ENCODE measurements at regions not wholly inside any gene's neighbourhood (a gene's known extent, or its start where the extent isn't known, plus 50 kb on each side); places are given as distances from the start of the nearest gene placed in this dataset.

- no peak overlapping the region for H3K27ac ChIP-seq (ENCODE audit: low read length)
- H3K4me1 ChIP-seq (ENCODE audit: control insufficient read depth in 1 of 2, extremely low read depth in 1 of 2, insufficient read depth in 2 of 2, low read length in 2 of 2) = no peaks in the 10 kb centered on the region
- H3K4me1 Mint-ChIP-seq = no peaks in the 10 kb centered on the region
- ChIA-PET CTCF (no interaction called here), POLR2A (no interaction called here)
- H3K4me3 Mint-ChIP-seq = no peak overlapping the region
- peaks cover 0 to 3% of the 10 kb centered on the region in 2 donors for H3K27me3 Mint-ChIP-seq
- DNase-seq (no peak), ATAC-seq (replicated peaks in 1 of 4) (no peak)
- no peaks in the 10 kb centered on the region for H3K36me3 Mint-ChIP-seq
- no peak overlapping the region for H3K27ac Mint-ChIP-seq
- H3K9me3 ChIP-seq = no peaks in the 10 kb centered on the region
- H3K36me3 ChIP-seq (ENCODE audit: control insufficient read depth in 2 of 2, extremely low read depth in 1 of 2, insufficient read depth in 1 of 2, low read length in 1 of 2) = no peaks in the 10 kb centered on the region
- no peaks in the 10 kb centered on the region for H3K27me3 ChIP-seq (replicated peaks in 1 of 2; ENCODE audit: control insufficient read depth in 2 of 2, extremely low read depth in 1 of 2, insufficient read depth in 2 of 2, low read length in 1 of 2)
- no peaks in the 10 kb centered on the region for H3K9me3 Mint-ChIP-seq
- no CpG with 5 or more reads among the region's 4 CpGs for WGBS (ENCODE audit: insufficient coverage)
- H3K4me3 ChIP-seq (ENCODE audit: control insufficient read depth in 1 of 2, extremely low read depth in 1 of 2, low read length in 1 of 2) = no peak overlapping the region
Measured at GRCh38 chr6:154590756-154591155, 80.3 kb upstream of the CNKSR3 start.

GRCh38 chr6:154591234-154591633 is 80.7 kb upstream of the CNKSR3 start:
- Mint-ChIP-seq H3K4me3 (no peak overlapping the region), H3K27ac (no peak overlapping the region), H3K4me1 (no peaks in the 10 kb centered on the region), H3K27me3 (peaks cover 0 to 3% of the 10 kb centered on the region in 2 donors), H3K36me3 (no peaks in the 10 kb centered on the region), H3K9me3 (no peaks in the 10 kb centered on the region)
- POLR2A ChIA-PET = no interaction called here
- Histone ChIP-seq H3K27me3 (replicated peaks in 1 of 2; ENCODE audit: control insufficient read depth in 2 of 2, extremely low read depth in 1 of 2, insufficient read depth in 2 of 2, low read length in 1 of 2) (no peaks in the 10 kb centered on the region), H3K4me1 (ENCODE audit: control insufficient read depth in 1 of 2, extremely low read depth in 1 of 2, insufficient read depth in 2 of 2, low read length in 2 of 2) (no peaks in the 10 kb centered on the region), H3K9me3 (no peaks in the 10 kb centered on the region), H3K36me3 (ENCODE audit: control insufficient read depth in 2 of 2, extremely low read depth in 1 of 2, insufficient read depth in 1 of 2, low read length in 1 of 2) (no peaks in the 10 kb centered on the region), H3K4me3 (ENCODE audit: control insufficient read depth in 1 of 2, extremely low read depth in 1 of 2, low read length in 1 of 2) (no peak overlapping the region), H3K27ac (ENCODE audit: low read length) (no peak overlapping the region)
- CTCF ChIA-PET = interaction anchor here in 1 of 2 donors (0.6 kb wide), 1 partner anchor 23 kb away, joined by 7 read pairs; no protein-coding TSS in a partner anchor
- DNase-seq = no peak
- no CpG with 5 or more reads among the region's 1 CpG for WGBS (ENCODE audit: insufficient coverage)
- ATAC-seq (replicated peaks in 1 of 4) = no peak

DNA sequence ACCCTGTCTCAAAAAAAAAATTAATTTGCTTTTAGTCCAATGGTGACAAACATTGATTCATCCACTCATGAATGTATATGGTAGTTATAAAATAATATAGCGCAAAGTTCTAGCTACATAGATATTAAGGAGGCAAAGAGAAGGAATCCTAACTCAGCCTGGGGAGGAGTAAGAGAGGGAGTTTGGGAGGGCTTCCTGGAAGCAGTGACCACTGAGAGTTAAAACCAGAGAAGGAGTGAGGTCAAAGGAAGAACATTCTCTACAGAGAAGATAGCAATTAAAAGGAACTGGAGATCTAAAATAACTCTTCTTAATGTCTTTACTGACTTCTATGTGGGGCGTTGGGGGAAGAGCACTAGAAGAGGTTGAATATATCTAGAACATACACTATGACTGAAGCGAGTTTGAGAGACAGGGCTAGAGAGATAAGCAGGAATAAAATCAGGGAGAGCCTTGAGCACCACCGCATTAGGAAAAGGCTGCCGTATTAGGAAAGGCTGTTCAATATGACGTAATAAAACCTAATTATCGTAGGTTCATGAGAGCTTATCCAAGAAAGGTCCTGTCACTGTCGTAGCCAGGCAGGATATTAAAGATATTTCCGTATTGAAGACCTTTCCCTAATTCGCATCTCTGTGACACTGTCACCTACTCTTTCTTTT is 81.8 kb upstream of the CNKSR3 start:
- H3K27ac ChIP-seq (ENCODE audit: low read length) = no peak overlapping the region
- WGBS (ENCODE audit: insufficient coverage) = 88% methylated on average over 5 of the region's 10 CpGs
- CTCF ChIA-PET = no interaction called here

GRCh38 chr6:154593122-154593521 is 82.6 kb upstream of the CNKSR3 start:
- CTCF ChIA-PET = no interaction called here

More for the DNA sequence above, 81.8 kb upstream of the CNKSR3 start:
- Histone ChIP-seq H3K4me1 (ENCODE audit: control insufficient read depth in 1 of 2, extremely low read depth in 1 of 2, insufficient read depth in 2 of 2, low read length in 2 of 2) (no peaks in the 10 kb centered on the region), H3K9me3 (no peaks in the 10 kb centered on the region), H3K27me3 (replicated peaks in 1 of 2; ENCODE audit: control insufficient read depth in 2 of 2, extremely low read depth in 1 of 2, insufficient read depth in 2 of 2, low read length in 1 of 2) (no peaks in the 10 kb centered on the region), H3K36me3 (ENCODE audit: control insufficient read depth in 2 of 2, extremely low read depth in 1 of 2, insufficient read depth in 1 of 2, low read length in 1 of 2) (no peaks in the 10 kb centered on the region), H3K4me3 (ENCODE audit: control insufficient read depth in 1 of 2, extremely low read depth in 1 of 2, low read length in 1 of 2) (no peak overlapping the region)
- Mint-ChIP-seq H3K4me3 (no peak overlapping the region), H3K27ac (no peak overlapping the region), H3K4me1 (no peaks in the 10 kb centered on the region), H3K9me3 (no peaks in the 10 kb centered on the region), H3K27me3 (peaks cover 0 to under 1% of the 10 kb centered on the region in 2 donors), H3K36me3 (no peaks in the 10 kb centered on the region)
- ATAC-seq (replicated peaks in 1 of 4) (no peak), DNase-seq (no peak)
- POLR2A ChIA-PET = no interaction called here

GRCh38 chr6:154594496-154595198 is 84.2 kb upstream of the CNKSR3 start:
- no peak for DNase-seq
- H3K4me1 ChIP-seq (ENCODE audit: control insufficient read depth in 1 of 2, extremely low read depth in 1 of 2, insufficient read depth in 2 of 2, low read length in 2 of 2) = no peaks in the 10 kb centered on the region
- ATAC-seq (replicated peaks in 1 of 4) = no peak
- no peaks in the 10 kb centered on the region for H3K27me3 ChIP-seq (replicated peaks in 1 of 2; ENCODE audit: control insufficient read depth in 2 of 2, extremely low read depth in 1 of 2, insufficient read depth in 2 of 2, low read length in 1 of 2)
- POLR2A ChIA-PET = no interaction called here
- H3K27ac ChIP-seq (ENCODE audit: low read length) = no peak overlapping the region
- CTCF ChIA-PET = interaction anchor here in 1 of 2 donors (0.6 kb wide), 1 partner anchor 211 kb away, joined by 3 read pairs; no protein-coding TSS in a partner anchor
- WGBS (ENCODE audit: insufficient coverage) = 98% methylated on average over 5 of the region's 9 CpGs
- no peaks in the 10 kb centered on the region for H3K9me3 ChIP-seq
- H3K27ac Mint-ChIP-seq = no peak overlapping the region
- H3K36me3 Mint-ChIP-seq = no peaks in the 10 kb centered on the region
- no peaks in the 10 kb centered on the region for H3K4me1 Mint-ChIP-seq
- H3K27me3 Mint-ChIP-seq = no peaks in the 10 kb centered on the region
- no peak overlapping the region for H3K4me3 Mint-ChIP-seq
- H3K9me3 Mint-ChIP-seq = no peaks in the 10 kb centered on the region
- no peaks in the 10 kb centered on the region for H3K36me3 ChIP-seq (ENCODE audit: control insufficient read depth in 2 of 2, extremely low read depth in 1 of 2, insufficient read depth in 1 of 2, low read length in 1 of 2)
- no peak overlapping the region for H3K4me3 ChIP-seq (ENCODE audit: control insufficient read depth in 1 of 2, extremely low read depth in 1 of 2, low read length in 1 of 2)

More at GRCh38 chr6:154593122-154593521, 82.6 kb upstream of the CNKSR3 start:
- H3K9me3 Mint-ChIP-seq = no peaks in the 10 kb centered on the region
- 91% methylated on average over 5 of the region's 7 CpGs for WGBS (ENCODE audit: insufficient coverage)
- H3K4me3 Mint-ChIP-seq = no peak overlapping the region
- no peak for ATAC-seq (replicated peaks in 1 of 4)
- H3K27ac Mint-ChIP-seq = no peak overlapping the region
- DNase-seq = no peak
- no peaks in the 10 kb centered on the region for H3K36me3 Mint-ChIP-seq
- POLR2A ChIA-PET = no interaction called here
- H3K27ac ChIP-seq (ENCODE audit: low read length) = no peak overlapping the region
- no peaks in the 10 kb centered on the region for H3K27me3 ChIP-seq (replicated peaks in 1 of 2; ENCODE audit: control insufficient read depth in 2 of 2, extremely low read depth in 1 of 2, insufficient read depth in 2 of 2, low read length in 1 of 2)
- H3K27me3 Mint-ChIP-seq = no peaks in the 10 kb centered on the region
- no peaks in the 10 kb centered on the region for H3K36me3 ChIP-seq (ENCODE audit: control insufficient read depth in 2 of 2, extremely low read depth in 1 of 2, insufficient read depth in 1 of 2, low read length in 1 of 2)
- H3K4me3 ChIP-seq (ENCODE audit: control insufficient read depth in 1 of 2, extremely low read depth in 1 of 2, low read length in 1 of 2) = no peak overlapping the region
- no peaks in the 10 kb centered on the region for H3K4me1 ChIP-seq (ENCODE audit: control insufficient read depth in 1 of 2, extremely low read depth in 1 of 2, insufficient read depth in 2 of 2, low read length in 2 of 2)
- H3K9me3 ChIP-seq = no peaks in the 10 kb centered on the region
- H3K4me1 Mint-ChIP-seq = no peaks in the 10 kb centered on the region

DNA sequence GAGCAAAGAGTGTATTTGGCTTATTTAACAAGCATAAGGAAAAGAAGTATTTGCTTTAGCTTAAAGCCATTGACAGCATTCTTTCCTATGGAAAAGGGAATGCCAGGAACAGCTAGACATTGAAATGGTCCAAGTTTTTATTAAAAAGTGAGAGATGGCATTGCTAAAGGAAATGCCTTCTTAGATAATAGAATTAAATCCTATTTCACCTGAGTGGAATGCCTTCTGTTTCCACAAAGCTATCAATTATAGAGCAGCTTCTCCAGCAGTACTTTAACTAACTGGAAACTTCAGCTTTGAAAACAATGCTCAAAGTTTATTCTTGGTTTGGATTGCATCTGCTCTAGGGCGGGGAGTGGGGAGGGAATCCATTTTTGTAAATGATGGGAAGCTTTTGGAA is 85.1 kb upstream of the CNKSR3 start:
- no peaks in the 10 kb centered on the region for H3K27me3 Mint-ChIP-seq
- ATAC-seq (replicated peaks in 1 of 4) = no peak
- H3K9me3 Mint-ChIP-seq = no peaks in the 10 kb centered on the region
- Histone ChIP-seq H3K4me1 (ENCODE audit: control insufficient read depth in 1 of 2, extremely low read depth in 1 of 2, insufficient read depth in 2 of 2, low read length in 2 of 2) (no peaks in the 10 kb centered on the region), H3K9me3 (no peaks in the 10 kb centered on the region), H3K27me3 (replicated peaks in 1 of 2; ENCODE audit: control insufficient read depth in 2 of 2, extremely low read depth in 1 of 2, insufficient read depth in 2 of 2, low read length in 1 of 2) (no peaks in the 10 kb centered on the region), H3K4me3 (ENCODE audit: control insufficient read depth in 1 of 2, extremely low read depth in 1 of 2, low read length in 1 of 2) (no peak overlapping the region), H3K36me3 (ENCODE audit: control insufficient read depth in 2 of 2, extremely low read depth in 1 of 2, insufficient read depth in 1 of 2, low read length in 1 of 2) (no peaks in the 10 kb centered on the region), H3K27ac (ENCODE audit: low read length) (no peak overlapping the region)
- POLR2A ChIA-PET = no interaction called here
- WGBS (ENCODE audit: insufficient coverage) = no CpG with 5 or more reads among the region's 1 CpG
- H3K27ac Mint-ChIP-seq = no peak overlapping the region
- DNase-seq = no peak
- H3K4me1 Mint-ChIP-seq = no peaks in the 10 kb centered on the region
- H3K4me3 Mint-ChIP-seq = no peak overlapping the region
- no peaks in the 10 kb centered on the region for H3K36me3 Mint-ChIP-seq
- CTCF ChIA-PET = no interaction called here
